H1 (cell line): ENCODE measurements at regions not wholly inside any gene's neighbourhood (a gene's known extent, or its start where the extent isn't known, plus 50 kb on each side); places are given as distances from the start of the nearest gene placed in this dataset.

Experiments
- EP300 ChIP-seq, 2 experiments: IDR thresholded peaks; 1 replicate in 1 of 2; 2 replicates in 1 of 2; pipeline ENCODE4 v1.6.1; 2011 to 2012; ENCODE audit warnings: low read depth in 2 of 2, low read length in 2 of 2, mild to moderate bottlenecking in 2 of 2, borderline replicate concordance in 1 of 2, inconsistent platforms in 1 of 2, moderate library complexity in 1 of 2
- HDAC2 ChIP-seq, 2 experiments: fragments of 300-600 bp in 1 of 2; sonication (generic) in 1 of 2; IDR thresholded peaks; 2 replicates each; pipeline ENCODE4 v1.6.1; 2011 to 2012; ENCODE audit warnings: low read depth in 2 of 2, low read length in 2 of 2, mild to moderate bottlenecking in 2 of 2, moderate library complexity in 2 of 2, borderline replicate concordance in 1 of 2, inconsistent platforms in 1 of 2
- KDM5A ChIP-seq: fragments of 200-600 bp; IDR thresholded peaks from 2 replicates; pipeline ENCODE4 v1.7.1; 2012; ENCODE audit warnings: mild to moderate bottlenecking, low read length, inconsistent platforms, mixed read lengths
- RBBP5 ChIP-seq: IDR thresholded peaks from 2 replicates; pipeline ENCODE4 v1.7.1; 2012; ENCODE audit warnings: low read depth, mild to moderate bottlenecking, inconsistent platforms, low read length, moderate library complexity, borderline replicate concordance
- SIX5 ChIP-seq: IDR thresholded peaks from 2 replicates; pipeline ENCODE4 v1.6.1; 2011; ENCODE audit warnings: mild to moderate bottlenecking, low read depth, low read length
- TAF1 ChIP-seq: IDR thresholded peaks from 2 replicates; pipeline ENCODE4 v1.6.1; 2011; ENCODE audit warnings: mild to moderate bottlenecking, low read depth, low read length
- TAF7 ChIP-seq: optimal IDR thresholded peaks from 2 replicates; pipeline ENCODE3; 2011; ENCODE audit warnings: low read depth, mild to moderate bottlenecking, inconsistent platforms, low read length, moderate library complexity, borderline replicate concordance
- ZNF274 ChIP-seq: IDR thresholded peaks from 2 replicates; pipeline ENCODE4 v1.7.0; 2012; ENCODE audit warnings: low read length, borderline replicate concordance; ENCODE audit errors: extremely low read depth

DNA sequence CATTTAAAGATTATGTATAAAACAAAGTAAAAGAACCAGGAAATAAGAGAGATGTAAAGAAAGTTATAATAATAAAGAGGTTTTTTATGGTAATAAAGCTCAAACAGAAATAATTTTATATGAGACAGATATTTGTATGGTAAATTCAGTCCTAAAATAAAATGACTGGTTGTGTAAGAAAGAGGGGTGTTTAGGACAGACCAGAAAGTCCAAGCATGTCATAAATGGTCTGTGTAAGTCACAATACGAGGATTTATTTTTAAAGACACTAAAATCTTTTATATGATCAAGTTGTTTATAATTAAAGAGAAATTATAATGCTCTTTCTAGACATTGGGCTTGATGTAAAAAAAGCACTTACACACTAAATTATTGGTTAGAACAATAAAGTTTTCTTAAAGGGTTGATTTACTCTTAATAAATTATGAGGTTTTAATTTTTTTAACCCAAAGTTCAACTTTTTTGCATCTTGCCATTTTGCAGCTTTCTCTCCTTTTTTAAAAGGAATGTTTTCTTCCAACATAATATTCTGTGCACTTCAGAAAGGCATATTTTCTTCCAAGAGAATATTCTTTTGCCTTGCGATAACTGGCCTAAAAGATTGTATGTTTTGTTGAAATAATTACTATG lies 61.9 kb upstream of the TCEAL2 start (continued):
- TF ChIP-seq TAF1 (no peak), ZNF274 (no peak), HDAC2 (IDR thresholded peaks at IDR 0.05; ENCODE audit: borderline replicate concordance in 1 of 2, low read depth in 2 of 2, low read length in 2 of 2) (no peak), RBBP5 (no peak), EP300 (IDR thresholded peaks at IDR 0.05; ENCODE audit: borderline replicate concordance in 1 of 2, low read depth in 2 of 2, low read length in 2 of 2) (no peak), TAF7 (no peak), SIX5 (no peak), KDM5A (no peak)
- TF ChIP-seq, all 59 proteins: peak for 0
